Liver (tissue), 8 donors: ENCODE measurements at regions not wholly inside any gene's neighbourhood (a gene's known extent, or its start where the extent isn't known, plus 50 kb on each side); places are given as distances from the start of the nearest gene placed in this dataset.

Source experiments
- DNase-seq: peaks from one replicate; pipeline ENCODE4 v3.0.0-alpha.2; 2017; ENCODE audit warnings: low spot score
- H3K27ac ChIP-seq, 2 donors: one replicate each; pipeline ENCODE4 v1.7.0; 2013; ENCODE audit warnings: inconsistent platforms in 2 of 2, low read length in 2 of 2, control low read depth in 1 of 2, low read depth in 1 of 2, mild to moderate bottlenecking in 1 of 2
- H3K27me3 ChIP-seq, 4 donors: one replicate each; pipeline versions ENCODE4 v1.6.1 to v1.7.0; 2013; ENCODE audit warnings: low read length in 3 of 4, inconsistent platforms in 1 of 4, mild to moderate bottlenecking in 1 of 4, moderate library complexity in 1 of 4; ENCODE audit not compliant: control insufficient read depth in 4 of 4, insufficient read depth in 4 of 4
- H3K36me3 ChIP-seq, 4 donors: one replicate each; pipeline versions ENCODE4 v1.6.1 to v1.7.0; 2013; ENCODE audit warnings: low read length in 3 of 4, mild to moderate bottlenecking in 3 of 4, low read depth in 1 of 4, moderate library complexity in 1 of 4; ENCODE audit not compliant: control insufficient read depth in 4 of 4, insufficient read depth in 3 of 4
- H3K4me1 ChIP-seq, 4 donors: one replicate each; pipeline versions ENCODE4 v1.6.1 to v1.7.0; 2013; ENCODE audit warnings: low read length in 3 of 4, mild to moderate bottlenecking in 3 of 4, moderate library complexity in 1 of 4; ENCODE audit not compliant: control insufficient read depth in 4 of 4, insufficient read depth in 4 of 4
- H3K4me3 ChIP-seq, 3 donors: one replicate each; pipeline versions ENCODE4 v1.6.1 to v1.7.0; 2013; ENCODE audit warnings: low read length in 3 of 3, control low read depth in 1 of 3, low read depth in 1 of 3, mild to moderate bottlenecking in 1 of 3
- H3K9ac ChIP-seq, 2 donors: one replicate each; pipeline ENCODE4 v1.7.0; 2013; ENCODE audit warnings: low read length in 2 of 2, mild to moderate bottlenecking in 2 of 2, moderate library complexity in 2 of 2, control low read depth in 1 of 2, low read depth in 1 of 2
- H3K9me3 ChIP-seq, 4 donors: one replicate each; pipeline versions ENCODE4 v1.6.1 to v1.7.0; 2013; ENCODE audit warnings: low read length in 3 of 4; ENCODE audit not compliant: control insufficient read depth in 4 of 4
- ATF3 ChIP-seq: IDR thresholded peaks from 2 replicates; pipeline ENCODE4 v1.6.1; 2016; ENCODE audit warnings: antibody characterized with exemption
- CTCF ChIP-seq: fragments of 150-350 bp; IDR thresholded peaks from 2 replicates; pipeline ENCODE4 v1.5.1; 2017; ENCODE audit warnings: improper control_type of control experiment, low read depth, low read length; ENCODE audit not compliant: missing input control
- EGR1 ChIP-seq, 2 donors: IDR thresholded peaks; 2 replicates each; pipeline ENCODE4 v1.6.1; 2016 to 2018; ENCODE audit warnings: antibody characterized with exemption in 2 of 2, low read depth in 2 of 2
- FOXA1 ChIP-seq: IDR thresholded peaks from 2 replicates; pipeline ENCODE4 v1.6.1; 2016; ENCODE audit warnings: antibody characterized with exemption
- FOXA2 ChIP-seq: IDR thresholded peaks from 2 replicates; pipeline ENCODE4 v1.6.1; 2016; ENCODE audit warnings: antibody characterized with exemption
- GABPA ChIP-seq, 2 donors: IDR thresholded peaks in 1 of 2; conservative IDR thresholded peaks in 1 of 2; 2 replicates each; pipeline ENCODE4 v1.6.1; 2016; ENCODE audit warnings: antibody characterized with exemption in 2 of 2, mild to moderate bottlenecking in 1 of 2, moderate library complexity in 1 of 2
- HNF4A ChIP-seq, 2 donors: conservative IDR thresholded peaks; 2 replicates each; pipeline ENCODE4 v1.6.1; 2016; ENCODE audit warnings: antibody characterized with exemption in 2 of 2, mild to moderate bottlenecking in 2 of 2
- HNF4G ChIP-seq: IDR thresholded peaks from 2 replicates; pipeline ENCODE4 v1.6.1; 2016; ENCODE audit warnings: antibody characterized with exemption
- JUND ChIP-seq, 2 donors: IDR thresholded peaks; 2 replicates each; pipeline ENCODE4 v1.6.1; 2016; ENCODE audit warnings: antibody characterized with exemption in 2 of 2
- NR2F2 ChIP-seq: IDR thresholded peaks from 2 replicates; pipeline ENCODE4 v1.6.1; 2016; ENCODE audit warnings: antibody characterized with exemption
- RAD21 ChIP-seq, 2 donors: IDR thresholded peaks; 2 replicates each; pipeline ENCODE4 v1.6.1; 2016; ENCODE audit warnings: antibody characterized with exemption in 2 of 2, mild to moderate bottlenecking in 2 of 2
- REST ChIP-seq: IDR thresholded peaks from 2 replicates; pipeline ENCODE4 v1.6.1; 2016; ENCODE audit warnings: antibody characterized with exemption, mild to moderate bottlenecking
- RXRA ChIP-seq, 2 donors: IDR thresholded peaks; 2 replicates each; pipeline ENCODE4 v1.6.1; 2017 to 2018; ENCODE audit warnings: antibody characterized with exemption in 2 of 2, mild to moderate bottlenecking in 1 of 2
- SP1 ChIP-seq: IDR thresholded peaks from 2 replicates; pipeline ENCODE4 v1.6.1; 2018; ENCODE audit warnings: antibody characterized with exemption, mild to moderate bottlenecking
- TAF1 ChIP-seq: conservative IDR thresholded peaks from 2 replicates; pipeline ENCODE4 v1.6.1; 2016; ENCODE audit warnings: antibody characterized with exemption, mild to moderate bottlenecking
- YY1 ChIP-seq: IDR thresholded peaks from 2 replicates; pipeline ENCODE4 v1.6.1; 2016; ENCODE audit warnings: antibody characterized with exemption, mild to moderate bottlenecking
- WGBS: extraction: QIAGEN DNeasy Blood & Tissue Kit; methylation state at CpG from one replicate; pipeline ENCODE4 v1.1.7; 2013; 5-methylcytosine and 5-hydroxymethylcytosine counted together
- TF ChIP-seq, protein P1 (sequence below): IDR thresholded peaks from 2 replicates; pipeline ENCODE4 v1.6.1; 2016; ENCODE audit warnings: antibody characterized with exemption
- TF ChIP-seq, protein P2 (sequence below): IDR thresholded peaks from 2 replicates; pipeline ENCODE4 v1.6.1; 2016; ENCODE audit warnings: antibody characterized with exemption
- donor health status: healthy.
- donor health status: healthy.
- donor health status: healthy.
- donor health status: healthy.
- donor health status: healthy.

GRCh38 chr18:54076166-54076565 lies 148.3 kb downstream of the MBD2 start:
- no peaks in the 10 kb centered on the region for H3K4me1 ChIP-seq
- H3K9ac ChIP-seq, result no peak overlapping the region
- TF ChIP-seq, protein P1, sequence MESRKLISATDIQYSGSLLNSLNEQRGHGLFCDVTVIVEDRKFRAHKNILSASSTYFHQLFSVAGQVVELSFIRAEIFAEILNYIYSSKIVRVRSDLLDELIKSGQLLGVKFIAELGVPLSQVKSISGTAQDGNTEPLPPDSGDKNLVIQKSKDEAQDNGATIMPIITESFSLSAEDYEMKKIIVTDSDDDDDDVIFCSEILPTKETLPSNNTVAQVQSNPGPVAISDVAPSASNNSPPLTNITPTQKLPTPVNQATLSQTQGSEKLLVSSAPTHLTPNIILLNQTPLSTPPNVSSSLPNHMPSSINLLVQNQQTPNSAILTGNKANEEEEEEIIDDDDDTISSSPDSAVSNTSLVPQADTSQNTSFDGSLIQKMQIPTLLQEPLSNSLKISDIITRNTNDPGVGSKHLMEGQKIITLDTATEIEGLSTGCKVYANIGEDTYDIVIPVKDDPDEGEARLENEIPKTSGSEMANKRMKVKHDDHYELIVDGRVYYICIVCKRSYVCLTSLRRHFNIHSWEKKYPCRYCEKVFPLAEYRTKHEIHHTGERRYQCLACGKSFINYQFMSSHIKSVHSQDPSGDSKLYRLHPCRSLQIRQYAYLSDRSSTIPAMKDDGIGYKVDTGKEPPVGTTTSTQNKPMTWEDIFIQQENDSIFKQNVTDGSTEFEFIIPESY, result no peak
- TF ChIP-seq JUND (IDR thresholded peaks at IDR 0.05) (no peak), HNF4G (no peak), REST (no peak), YY1 (no peak), FOXA1 (no peak), TAF1 (no peak), EGR1 (IDR thresholded peaks at IDR 0.05; ENCODE audit: low read depth in 2 of 2) (no peak), HNF4A (conservative IDR thresholded peaks at IDR 0.05) (no peak), NR2F2 (no peak), CTCF (no peak), SP1 (no peak), FOXA2 (no peak), ATF3 (no peak), RXRA (IDR thresholded peaks at IDR 0.05) (no peak), GABPA (IDR thresholded peaks at IDR 0.05 in 1 of 2, conservative IDR thresholded peaks at IDR 0.05 in 1 of 2) (no peak), RAD21 (IDR thresholded peaks at IDR 0.05) (no peak)
- TF ChIP-seq, protein P2, sequence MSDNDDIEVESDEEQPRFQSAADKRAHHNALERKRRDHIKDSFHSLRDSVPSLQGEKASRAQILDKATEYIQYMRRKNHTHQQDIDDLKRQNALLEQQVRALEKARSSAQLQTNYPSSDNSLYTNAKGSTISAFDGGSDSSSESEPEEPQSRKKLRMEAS, result no peak
- no peaks in the 10 kb centered on the region for H3K9me3 ChIP-seq
- no peak for DNase-seq
- no peak overlapping the region for H3K27ac ChIP-seq
- no peaks in the 10 kb centered on the region for H3K36me3 ChIP-seq
- no peaks in the 10 kb centered on the region for H3K27me3 ChIP-seq
- H3K4me3 ChIP-seq, result no peak overlapping the region
- 89% methylated on average over 1 of the region's 1 CpG for WGBS

DNA sequence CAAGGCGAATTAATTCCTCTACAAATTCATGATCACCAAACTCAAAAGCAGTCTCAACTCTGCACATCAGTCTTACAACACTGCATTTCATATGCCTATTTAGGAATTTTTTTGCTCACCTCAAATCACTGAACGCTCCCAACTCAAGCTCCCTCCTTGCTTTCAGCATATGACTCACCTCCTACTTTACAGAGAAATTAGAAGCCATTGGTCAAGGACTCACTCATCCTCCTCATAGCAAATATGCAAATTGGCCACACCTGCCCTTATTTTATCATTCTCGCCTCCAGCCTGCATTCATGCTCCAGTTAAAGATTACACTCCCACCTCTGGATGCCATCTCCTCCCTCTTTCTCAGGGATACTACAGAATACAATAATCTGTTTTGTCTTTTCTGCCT lies 148.8 kb downstream of the MBD2 start:
- Histone ChIP-seq H3K27me3 (no peaks in the 10 kb centered on the region), H3K27ac (no peak overlapping the region), H3K9ac (no peak overlapping the region), H3K36me3 (no peaks in the 10 kb centered on the region), H3K9me3 (no peaks in the 10 kb centered on the region), H3K4me3 (no peak overlapping the region), H3K4me1 (no peaks in the 10 kb centered on the region)
- TF ChIP-seq JUND (IDR thresholded peaks at IDR 0.05) (no peak), HNF4A (conservative IDR thresholded peaks at IDR 0.05) (no peak), GABPA (IDR thresholded peaks at IDR 0.05 in 1 of 2, conservative IDR thresholded peaks at IDR 0.05 in 1 of 2) (no peak), EGR1 (IDR thresholded peaks at IDR 0.05; ENCODE audit: low read depth in 2 of 2) (no peak), NR2F2 (no peak), RXRA (IDR thresholded peaks at IDR 0.05) (no peak), SP1 (no peak), FOXA1 (no peak), FOXA2 (no peak), HNF4G (no peak), ATF3 (no peak), RAD21 (IDR thresholded peaks at IDR 0.05) (no peak), TAF1 (no peak), CTCF (no peak), YY1 (no peak)
- TF ChIP-seq, protein P2, result no peak
- TF ChIP-seq, protein P1, result no peak
- DNase-seq, result no peak
- WGBS, result 81% methylated on average over 3 of the region's 3 CpGs
